Activated CD8-positive, alpha-beta T cell treated with anti-CD3 and anti-CD28 coated beads for 36 hours (primary cell): ENCODE measurements at regions not wholly inside any gene's neighbourhood (a gene's known extent, or its start where the extent isn't known, plus 50 kb on each side); places are given as distances from the start of the nearest gene placed in this dataset.

Experiments
- ATAC-seq: fragments of 200-7000 bp; cut with Tn5 transposase; one replicate; pipeline ENCODE4 v1.10.0; 2021; ENCODE audit warnings: mild to moderate bottlenecking, moderate library complexity
- CTCF ChIA-PET: fragments of 350-600 bp; sonication (Branson Sonifier 250); formaldehyde crosslinking; loops from one replicate; lab custom pipeline; 2021; ENCODE audit warnings: antibody characterized with exemption; lab: Charles Lee
- POLR2A ChIA-PET: fragments of 350-600 bp; sonication (Branson Sonifier 250); formaldehyde crosslinking; loops from one replicate; lab custom pipeline; 2021; ENCODE audit warnings: antibody characterized with exemption; lab: Charles Lee
- DNase-seq: peaks from one replicate; pipeline ENCODE4 v3.0.0-alpha.2; 2020
- H3K27ac Mint-ChIP-seq: one replicate; pipeline ENCODE4 v1.8.0; 2021; ENCODE audit warnings: mild to moderate bottlenecking, mixed read lengths
- H3K27me3 Mint-ChIP-seq: one replicate; pipeline ENCODE4 v1.8.0; 2021; ENCODE audit warnings: mixed read lengths
- H3K36me3 Mint-ChIP-seq: one replicate; pipeline ENCODE4 v1.8.0; 2021; ENCODE audit warnings: low read depth, mixed read lengths
- H3K4me1 Mint-ChIP-seq: one replicate; pipeline ENCODE4 v1.8.0; 2021; ENCODE audit warnings: low read depth, mixed read lengths
- H3K4me3 Mint-ChIP-seq: one replicate; pipeline ENCODE4 v1.8.0; 2021; ENCODE audit warnings: mild to moderate bottlenecking, moderate library complexity, mixed read lengths
- H3K9me3 Mint-ChIP-seq: one replicate; pipeline ENCODE4 v1.8.0; 2021; ENCODE audit warnings: mixed read lengths
- CTCF ChIP-seq: fragments of 200-600 bp; IDR thresholded peaks from one replicate; pipeline ENCODE4 v1.8.0; 2022; ENCODE audit warnings: antibody characterized with exemption, mild to moderate bottlenecking
- intact Hi-C: fragments of 100-400 bp; cut with micrococcal nuclease; formaldehyde crosslinking; loops from one replicate; pipeline ENCODE4 v1.10.0; 2022

- intact Hi-C loops = no loop called here
- Mint-ChIP-seq H3K4me1 (no peaks in the 10 kb centered on the region), H3K4me3 (no peak overlapping the region), H3K27me3 (peaks cover 4% of the 10 kb centered on the region), H3K36me3 (no peaks in the 10 kb centered on the region), H3K27ac (no peak overlapping the region), H3K9me3 (peaks cover 3% of the 10 kb centered on the region)
- POLR2A ChIA-PET = no interaction called here
- no peak for TF ChIP-seq CTCF
- CTCF ChIA-PET = interaction anchor here (1.2 kb wide), 1 partner anchor 95 kb away, joined by 3 read pairs; no protein-coding TSS in a partner anchor
- no peak for DNase-seq
- ATAC-seq = no peak
Measured at GRCh38 chr20:58577139-58577806, 62.1 kb upstream of the APCDD1L start.

DNA sequence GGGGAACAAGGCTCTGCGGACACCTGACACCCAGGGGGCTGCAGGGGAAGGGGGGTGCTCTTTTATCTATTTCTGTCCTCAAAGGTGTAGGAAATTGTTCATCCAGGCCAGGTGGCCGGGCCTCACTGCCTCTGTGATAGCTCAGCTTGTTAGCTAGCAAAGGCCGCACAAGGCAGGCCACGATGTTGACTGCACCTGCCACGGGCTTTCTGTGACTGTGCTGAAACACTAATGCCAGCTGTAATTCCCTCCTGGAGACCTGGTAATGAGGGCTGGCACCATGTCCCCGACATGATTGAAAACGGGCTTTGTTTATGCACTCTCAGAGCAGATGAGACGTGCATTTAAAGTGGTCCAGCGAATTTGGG lies 61.4 kb upstream of the APCDD1L start:
- intact Hi-C loops = no loop called here
- H3K4me1 Mint-ChIP-seq = no peaks in the 10 kb centered on the region
- no peaks in the 10 kb centered on the region for H3K9me3 Mint-ChIP-seq
- H3K4me3 Mint-ChIP-seq = no peak overlapping the region
- no peak for ATAC-seq
- H3K36me3 Mint-ChIP-seq = no peaks in the 10 kb centered on the region
- TF ChIP-seq CTCF = no peak
- ChIA-PET CTCF (no interaction called here), POLR2A (no interaction called here)
- H3K27me3 Mint-ChIP-seq = peaks cover 4% of the 10 kb centered on the region
- H3K27ac Mint-ChIP-seq = no peak overlapping the region
- no peak for DNase-seq

- intact Hi-C loops = no loop called here
- Mint-ChIP-seq H3K9me3 (no peaks in the 10 kb centered on the region), H3K36me3 (no peaks in the 10 kb centered on the region), H3K27ac (no peak overlapping the region), H3K27me3 (peaks cover 4% of the 10 kb centered on the region), H3K4me3 (no peak overlapping the region), H3K4me1 (no peaks in the 10 kb centered on the region)
- CTCF ChIA-PET = interaction anchor here (0.7 kb wide), 1 partner anchor 22 kb away, joined by 3 read pairs; no protein-coding TSS in a partner anchor
- DNase-seq (no peak), ATAC-seq (no peak)
- POLR2A ChIA-PET = no interaction called here
- TF ChIP-seq CTCF = no peak
Measured at GRCh38 chr20:58575776-58576602, 60.8 kb upstream of the APCDD1L start.

DNA sequence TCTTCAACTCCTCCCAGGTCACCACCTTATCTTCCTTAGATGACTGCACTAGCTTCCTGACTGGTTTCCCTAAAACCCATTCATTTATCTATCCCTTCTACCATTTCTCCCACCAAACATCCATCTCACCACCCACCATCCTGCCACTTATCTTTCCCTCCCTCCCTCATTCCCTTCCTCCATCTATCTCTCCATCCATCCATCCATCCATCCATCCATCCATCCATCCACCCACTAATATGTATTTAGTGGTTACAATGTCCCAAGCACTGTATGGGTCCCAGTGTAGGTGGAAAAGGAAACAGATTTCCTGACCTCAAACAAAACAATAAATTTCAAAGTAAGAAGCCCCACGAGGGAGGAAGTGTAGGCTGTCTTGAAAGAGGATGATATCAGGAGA lies 59.3 kb upstream of the APCDD1L start:
- ATAC-seq (no peak), DNase-seq (no peak)
- Mint-ChIP-seq H3K36me3 (no peaks in the 10 kb centered on the region), H3K4me3 (no peak overlapping the region), H3K27ac (no peak overlapping the region), H3K27me3 (peaks cover 4% of the 10 kb centered on the region), H3K4me1 (no peaks in the 10 kb centered on the region), H3K9me3 (no peaks in the 10 kb centered on the region)
- intact Hi-C loops = no loop called here
- TF ChIP-seq CTCF = no peak
- POLR2A ChIA-PET = no interaction called here
- CTCF ChIA-PET = no interaction called here

- Mint-ChIP-seq H3K4me1 (no peaks in the 10 kb centered on the region), H3K27me3 (peaks cover 6% of the 10 kb centered on the region), H3K27ac (no peak overlapping the region), H3K4me3 (no peak overlapping the region), H3K9me3 (no peaks in the 10 kb centered on the region), H3K36me3 (no peaks in the 10 kb centered on the region)
- POLR2A ChIA-PET = no interaction called here
- intact Hi-C loops = no loop called here
- CTCF ChIA-PET = no interaction called here
- TF ChIP-seq CTCF = no peak
- ATAC-seq (no peak), DNase-seq (no peak)
Measured at GRCh38 chr20:58573986-58574385, 58.8 kb upstream of the APCDD1L start.
